NCI-H1092 (cell line): ENCODE measurements at regions not wholly inside any gene's neighbourhood (a gene's known extent, or its start where the extent isn't known, plus 50 kb on each side); places are given as distances from the start of the nearest gene placed in this dataset.

Experiments
- DNase-seq: peaks from one replicate; lab custom pipeline; 2025; lab: John Stamatoyannopoulos, UW

DNA sequence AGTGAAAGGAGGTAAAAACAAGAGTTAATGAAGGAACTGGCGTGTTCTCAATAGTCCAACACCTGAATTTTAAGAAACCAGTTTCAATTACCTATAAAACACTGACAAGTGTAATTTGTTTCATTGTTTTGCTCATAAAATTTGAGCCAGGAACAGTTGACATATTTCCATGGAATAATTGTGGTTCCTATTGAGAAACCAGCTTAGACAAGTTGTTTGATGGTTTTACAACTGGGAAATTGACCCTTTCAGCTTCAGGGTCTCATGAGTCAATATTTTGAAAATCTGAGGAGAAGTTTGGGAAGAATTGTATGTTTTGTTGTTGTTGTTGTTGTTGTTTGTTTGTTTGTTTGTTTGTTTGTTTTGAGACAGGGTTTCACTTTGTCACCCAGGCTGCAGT lies 69.1 kb upstream of the GADD45A start:
- DNase-seq, result no peak

DNA sequence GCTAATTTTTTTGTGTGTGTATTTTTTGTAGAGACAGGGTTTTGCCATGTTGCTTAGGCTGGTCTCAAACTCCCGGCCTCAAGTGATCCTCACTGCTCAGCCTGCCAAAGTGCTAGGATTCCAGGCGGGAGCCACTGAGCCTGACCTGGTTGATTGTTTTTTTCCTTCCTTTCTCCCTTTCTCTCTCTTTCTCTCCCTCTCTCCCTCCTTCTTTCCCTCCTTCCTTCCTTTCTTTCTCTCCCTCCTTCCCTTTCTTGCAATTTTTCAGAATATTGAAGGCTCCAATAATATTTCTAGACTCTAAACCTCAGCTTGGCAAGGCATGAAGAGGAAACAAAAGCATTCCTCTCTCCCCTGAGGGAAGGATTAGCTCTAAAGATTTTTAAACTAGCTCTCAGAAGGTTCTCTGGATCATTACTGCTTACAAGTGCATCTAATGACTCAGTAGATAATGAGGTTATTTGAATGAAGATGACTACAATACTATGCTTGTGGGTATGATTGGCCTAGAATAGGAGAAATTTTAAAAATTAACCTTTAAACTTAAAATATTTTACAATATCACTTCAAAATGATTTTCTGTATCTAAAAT lies 68.5 kb upstream of the GADD45A start:
- DNase-seq, result no peak

DNA sequence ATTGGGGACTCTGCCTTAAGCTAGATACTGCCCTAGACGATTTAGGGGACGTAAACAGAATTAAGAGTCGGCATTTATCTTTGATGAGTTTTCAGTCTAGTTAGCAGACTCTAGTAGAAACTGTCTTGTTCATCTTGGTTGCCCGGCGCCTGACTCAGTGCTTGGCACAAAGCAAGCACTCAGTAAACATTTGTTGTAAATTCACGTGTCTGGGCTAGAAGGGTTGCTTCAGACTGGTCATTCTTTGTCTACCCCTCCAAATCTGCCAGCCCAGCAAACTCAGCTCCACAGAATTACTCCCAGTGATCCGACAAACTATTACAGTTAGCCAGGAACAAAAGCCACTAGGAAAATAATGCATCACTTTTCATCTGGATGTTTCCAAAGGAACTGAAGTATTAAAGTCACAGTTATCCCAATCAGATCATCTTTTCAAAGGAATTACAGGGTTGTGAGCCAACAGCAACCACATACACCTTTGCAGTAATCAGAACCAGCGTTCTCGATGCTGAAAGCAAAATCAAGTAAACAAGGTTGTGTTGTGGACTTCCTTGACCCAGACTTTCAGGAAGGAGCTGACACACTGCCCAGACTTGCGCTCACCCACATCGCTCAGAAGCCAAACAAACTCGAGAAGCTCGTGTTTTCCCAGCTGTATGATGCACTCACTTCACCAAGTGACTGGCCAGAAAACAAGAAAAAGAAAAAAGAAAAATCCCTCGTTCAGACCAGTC lies 66.5 kb upstream of the GADD45A start:
- no peak for DNase-seq

DNA sequence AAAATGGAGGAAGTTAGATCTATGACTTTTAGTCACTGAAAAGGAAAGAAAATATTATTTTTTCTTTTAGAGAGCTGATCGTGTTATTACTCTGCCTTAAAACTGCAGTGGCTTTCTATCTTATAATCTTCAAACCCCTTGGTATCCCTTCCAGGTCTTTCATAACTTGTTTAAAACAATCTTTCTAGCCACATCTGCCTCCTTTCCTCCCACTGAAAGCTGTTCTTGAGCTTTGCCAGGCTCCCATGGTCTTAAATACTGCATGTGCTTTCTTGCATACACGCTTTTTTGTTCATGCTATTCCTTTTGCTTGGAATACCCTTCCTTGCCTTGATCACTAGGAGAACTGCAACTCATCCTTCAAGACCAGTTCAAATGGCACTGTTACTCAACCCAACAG lies 65.9 kb upstream of the GADD45A start:
- DNase-seq, result no peak

DNA sequence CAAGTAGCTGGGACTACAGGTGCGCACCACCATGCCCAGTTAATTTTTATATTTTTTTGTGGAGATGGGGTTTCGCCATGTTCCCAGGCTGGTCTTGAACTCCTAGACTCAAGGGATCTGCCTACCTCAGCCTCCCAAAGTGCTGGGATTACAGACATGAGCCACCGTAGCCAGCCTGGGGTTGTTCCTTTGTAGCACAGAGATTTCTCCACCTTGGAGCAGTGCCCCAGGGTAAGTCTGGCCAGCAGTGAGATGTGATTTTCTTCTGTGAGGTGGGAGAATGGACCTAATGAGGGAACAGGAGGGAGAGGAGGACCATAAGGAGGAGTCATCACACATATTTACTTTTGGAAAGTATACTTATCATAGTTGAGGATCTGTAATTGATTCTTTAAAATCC lies 61.1 kb upstream of the GADD45A start:
- no peak for DNase-seq

DNA sequence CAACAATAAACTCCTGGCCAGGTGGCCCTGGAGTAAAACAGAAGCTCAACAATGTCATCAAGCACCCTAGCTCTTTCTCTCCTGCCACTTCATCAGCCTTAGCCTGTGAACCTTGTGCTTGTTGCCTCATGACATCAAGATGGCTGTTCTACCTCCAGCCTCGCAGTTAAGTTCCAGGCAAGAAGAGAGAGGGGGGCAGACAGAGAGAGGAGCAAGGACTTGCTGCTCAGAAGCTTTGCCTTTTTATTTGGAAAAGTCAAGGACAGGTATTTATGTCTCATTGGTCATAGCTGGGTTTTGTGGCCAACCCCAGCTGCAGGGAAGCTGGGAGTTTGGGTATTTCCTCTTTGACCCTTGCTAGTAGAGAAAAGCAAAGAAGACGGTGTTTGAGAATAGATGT lies 60.3 kb upstream of the GADD45A start:
- no peak for DNase-seq

DNA sequence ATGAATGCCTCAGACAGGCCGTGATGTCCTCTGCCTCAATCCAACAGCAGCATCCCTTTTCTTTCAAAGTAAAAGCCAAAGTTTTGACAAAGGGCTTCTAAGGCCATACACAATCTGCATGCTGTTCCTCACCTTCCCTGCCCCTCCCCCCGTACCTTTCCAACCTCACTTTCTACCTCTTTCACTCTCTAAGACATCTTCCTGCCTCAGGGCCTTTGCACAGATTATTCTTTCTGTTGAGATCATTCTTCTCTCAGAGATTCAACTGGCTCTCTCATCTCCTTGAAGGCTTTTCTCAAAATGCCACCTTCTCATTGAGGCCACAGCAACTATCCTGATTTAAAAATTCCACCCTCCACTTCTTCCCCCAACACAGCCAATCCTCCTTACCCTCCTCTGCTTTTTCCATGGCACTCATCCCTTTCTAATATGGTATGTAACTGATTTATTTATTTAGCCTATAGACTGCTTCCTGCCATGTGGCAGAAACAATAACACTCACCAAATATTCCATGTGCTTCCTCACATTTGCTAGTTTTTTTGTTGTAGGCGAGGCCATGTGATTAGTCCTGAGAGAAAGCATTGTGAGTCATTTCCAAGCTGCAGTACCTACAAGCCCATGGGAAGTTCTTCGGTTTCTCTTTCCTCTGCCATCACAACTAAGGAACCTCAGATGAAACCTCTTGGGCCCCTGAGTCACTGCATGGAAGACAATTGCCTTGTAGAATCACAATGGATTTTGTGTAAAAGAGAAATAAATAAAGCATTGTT lies 58.7 kb upstream of the GADD45A start:
- no peak for DNase-seq

DNA sequence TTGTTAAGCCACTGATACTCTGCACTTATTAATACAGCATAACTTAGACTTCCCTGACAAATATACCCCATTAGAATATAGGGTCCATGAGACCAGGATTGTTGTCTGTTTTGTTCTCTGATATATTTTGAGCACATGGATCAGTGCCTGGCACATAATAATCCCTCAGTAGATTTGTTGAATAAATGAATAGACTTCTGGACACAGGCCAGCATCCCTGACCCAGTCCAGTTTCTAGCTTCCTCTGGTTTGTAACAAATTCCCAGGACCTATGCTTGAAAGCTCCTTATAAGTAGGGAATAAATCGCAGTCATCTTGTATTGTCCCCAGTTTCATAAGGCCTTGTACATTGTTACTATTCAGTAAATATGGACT lies 58.2 kb upstream of the GADD45A start:
- no peak for DNase-seq

DNA sequence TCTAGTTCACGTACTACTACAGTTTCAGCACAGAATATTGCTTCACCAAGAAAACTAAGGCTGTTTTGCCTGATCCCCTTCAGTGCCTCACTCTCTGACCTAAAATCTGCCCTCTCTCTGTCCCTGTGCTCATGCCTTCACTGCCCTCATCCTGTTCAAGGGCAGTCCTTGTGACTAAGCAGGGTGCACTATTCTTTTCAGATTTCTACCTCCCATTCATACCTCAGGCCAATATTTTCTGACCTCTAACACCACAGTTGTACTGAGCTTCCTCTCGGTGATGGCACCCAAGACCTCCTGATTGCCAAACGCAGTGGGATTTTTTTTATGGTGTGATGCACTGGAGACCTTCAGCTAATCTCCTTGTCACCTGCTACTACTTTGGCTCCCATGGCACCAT lies 57.7 kb upstream of the GADD45A start:
- DNase-seq, result no peak

DNA sequence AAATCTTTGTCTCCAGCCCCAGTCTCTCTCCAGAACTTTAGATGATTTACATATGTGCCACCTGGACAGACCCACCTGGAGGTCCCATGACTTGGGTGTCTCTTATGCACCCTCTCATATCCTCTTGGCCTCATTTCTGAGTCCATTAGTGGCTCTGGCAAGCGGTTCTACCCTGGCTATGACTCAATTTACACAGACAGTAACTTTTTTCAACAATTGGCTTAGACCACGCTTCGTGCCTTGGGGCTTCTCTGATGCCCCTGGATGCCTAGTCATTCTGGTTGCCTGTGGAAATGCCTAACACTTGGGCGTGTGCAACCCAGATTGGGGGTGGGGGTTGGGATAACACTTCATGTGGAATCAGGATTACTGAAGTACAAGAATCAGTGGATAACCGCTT lies 57.1 kb upstream of the GADD45A start:
- DNase-seq, result no peak

DNA sequence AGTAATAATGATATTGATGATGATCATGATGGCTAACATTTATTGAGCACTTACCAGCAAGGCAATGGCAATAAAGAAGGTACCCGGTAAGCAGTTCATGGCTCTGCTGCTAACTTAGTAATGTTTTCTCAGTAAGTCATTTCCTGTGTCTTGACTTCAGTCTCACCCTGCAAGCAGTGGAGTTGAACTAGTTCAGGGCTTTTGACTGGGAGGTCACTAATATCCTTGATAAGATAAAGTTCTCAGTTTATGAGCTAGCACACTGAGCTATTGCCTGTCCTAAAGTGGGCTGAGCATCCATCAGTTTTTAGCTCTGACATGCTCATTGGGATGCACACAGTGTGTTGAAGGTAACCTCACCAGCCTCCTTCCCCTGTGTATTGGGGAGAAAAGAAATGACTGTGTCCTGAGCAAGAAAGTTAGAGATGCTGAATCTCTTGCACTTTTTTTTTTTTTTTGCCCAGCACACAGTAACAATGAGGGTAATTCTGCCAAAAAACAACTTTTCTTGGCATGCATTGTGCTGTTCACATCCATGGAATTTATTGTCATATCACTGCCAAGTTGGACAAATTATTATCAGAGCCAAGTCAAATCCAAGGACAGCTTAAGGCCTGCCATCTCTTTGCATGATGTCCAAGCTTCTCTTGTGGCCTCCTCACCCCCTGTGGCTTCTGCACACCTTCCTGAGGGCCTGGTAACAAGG lies 55.5 kb upstream of the GADD45A start:
- no peak for DNase-seq

DNA sequence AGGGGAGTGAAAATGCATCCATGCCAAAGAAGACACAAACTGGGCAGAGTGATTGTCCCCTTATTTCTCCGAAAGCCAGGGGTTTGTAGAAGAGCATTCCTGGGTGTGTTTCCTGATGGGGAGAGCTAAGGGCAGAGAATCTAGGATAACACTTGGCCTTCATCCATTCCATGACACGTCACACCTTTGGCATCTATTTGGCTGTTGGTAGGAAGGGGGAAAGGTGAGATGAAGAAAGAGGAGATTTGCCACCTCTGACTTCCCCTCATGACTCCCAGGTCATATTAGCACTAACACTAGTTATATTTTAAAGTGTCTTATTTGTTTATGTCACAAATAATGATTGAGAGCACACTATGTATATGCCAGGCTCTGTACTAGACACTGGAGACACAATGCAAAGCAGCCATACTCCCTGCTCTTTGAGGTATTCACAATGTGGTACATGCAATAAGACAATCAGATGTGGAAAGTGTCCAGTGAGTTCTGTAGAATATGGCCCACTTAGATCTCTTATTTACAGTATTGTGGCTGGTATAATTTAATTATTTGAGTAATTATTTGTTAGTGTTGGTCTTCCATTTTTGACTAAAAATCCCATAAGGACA lies 54.5 kb upstream of the GADD45A start:
- DNase-seq, result no peak

DNA sequence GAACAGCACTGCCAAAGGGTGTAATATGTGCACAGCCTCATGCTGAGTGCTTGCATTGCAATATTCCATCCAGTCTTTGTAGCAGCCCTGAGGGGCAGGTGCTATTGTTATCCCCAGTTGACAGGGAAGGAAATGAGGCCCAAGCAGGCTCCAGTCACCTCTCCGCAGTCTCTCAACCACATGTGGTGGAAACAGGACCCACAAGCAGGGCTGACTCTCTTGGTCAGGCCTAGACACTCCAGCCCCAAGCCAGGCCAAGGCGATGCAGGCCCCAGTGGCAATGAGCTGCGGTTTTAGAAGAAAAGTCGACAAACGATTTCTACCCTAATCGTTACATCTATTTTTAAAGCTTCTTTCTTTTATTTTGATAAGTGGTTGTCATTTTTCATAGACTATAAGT lies 52.6 kb upstream of the GADD45A start:
- no peak for DNase-seq

DNA sequence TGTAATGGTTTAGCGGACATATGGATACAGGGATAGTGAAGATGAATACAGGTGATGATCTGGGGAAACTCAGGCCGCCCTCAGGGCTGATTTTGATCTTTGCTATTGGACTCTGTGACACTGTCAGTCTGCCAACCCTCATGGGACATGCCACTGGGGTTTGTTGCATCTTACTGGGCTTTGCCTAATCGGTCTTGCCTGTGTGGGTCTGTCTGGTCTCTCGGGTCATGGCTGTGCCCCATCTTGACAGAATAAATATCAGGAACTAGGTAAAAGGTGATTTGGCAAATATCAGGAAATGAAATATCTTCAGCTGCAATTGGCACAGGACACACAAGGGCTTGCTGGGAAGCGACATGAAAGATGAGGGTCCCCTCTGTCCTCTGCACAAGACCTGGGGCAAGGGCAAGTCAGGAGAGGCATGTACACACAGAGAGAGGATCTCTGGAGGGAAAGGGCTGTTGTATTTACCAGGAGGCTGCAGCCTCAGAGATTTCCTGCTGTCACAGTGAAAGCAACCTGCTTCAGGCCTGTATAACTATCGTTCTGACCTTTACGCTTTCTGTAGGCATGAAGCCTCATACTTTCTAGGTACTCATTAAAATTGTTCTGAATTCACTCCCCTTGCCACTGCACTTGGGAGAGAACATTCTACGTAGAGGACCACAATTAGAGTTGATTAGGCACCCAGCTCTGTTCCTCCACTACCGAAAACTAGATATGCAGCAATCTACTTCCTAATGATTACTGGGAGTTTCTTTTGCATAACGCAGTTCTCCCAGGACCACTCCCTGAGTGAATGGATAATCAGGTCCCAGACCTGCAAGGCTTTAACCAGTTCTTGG lies 52.0 kb upstream of the GADD45A start:
- no peak for DNase-seq

DNA sequence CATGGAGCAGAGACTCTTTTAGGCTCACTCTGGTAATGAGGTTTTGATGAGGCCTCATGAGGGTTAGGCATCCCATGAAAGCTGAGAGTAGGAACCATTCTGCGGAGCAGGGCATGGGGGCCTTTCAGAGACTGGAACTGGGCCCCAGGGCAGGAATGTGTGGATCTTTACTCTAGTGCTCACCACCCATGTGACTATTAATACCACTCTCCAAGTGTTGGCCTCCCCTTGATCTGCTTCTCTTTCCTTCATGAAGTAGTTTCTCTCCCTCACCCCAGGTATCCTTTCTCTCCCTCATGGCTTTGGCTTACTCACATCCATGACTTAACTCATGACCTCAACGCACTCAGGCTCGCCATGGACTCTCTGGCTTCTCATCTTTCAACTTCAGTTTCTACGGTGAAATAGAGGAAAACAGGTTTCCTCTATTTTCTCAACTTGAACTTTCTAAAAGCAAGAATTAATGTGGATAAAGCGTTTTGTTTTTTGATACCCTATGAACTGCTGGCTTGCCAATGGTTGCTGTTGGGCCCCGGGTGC lies 50.5 kb upstream of the GADD45A start:
- no peak for DNase-seq

DNA sequence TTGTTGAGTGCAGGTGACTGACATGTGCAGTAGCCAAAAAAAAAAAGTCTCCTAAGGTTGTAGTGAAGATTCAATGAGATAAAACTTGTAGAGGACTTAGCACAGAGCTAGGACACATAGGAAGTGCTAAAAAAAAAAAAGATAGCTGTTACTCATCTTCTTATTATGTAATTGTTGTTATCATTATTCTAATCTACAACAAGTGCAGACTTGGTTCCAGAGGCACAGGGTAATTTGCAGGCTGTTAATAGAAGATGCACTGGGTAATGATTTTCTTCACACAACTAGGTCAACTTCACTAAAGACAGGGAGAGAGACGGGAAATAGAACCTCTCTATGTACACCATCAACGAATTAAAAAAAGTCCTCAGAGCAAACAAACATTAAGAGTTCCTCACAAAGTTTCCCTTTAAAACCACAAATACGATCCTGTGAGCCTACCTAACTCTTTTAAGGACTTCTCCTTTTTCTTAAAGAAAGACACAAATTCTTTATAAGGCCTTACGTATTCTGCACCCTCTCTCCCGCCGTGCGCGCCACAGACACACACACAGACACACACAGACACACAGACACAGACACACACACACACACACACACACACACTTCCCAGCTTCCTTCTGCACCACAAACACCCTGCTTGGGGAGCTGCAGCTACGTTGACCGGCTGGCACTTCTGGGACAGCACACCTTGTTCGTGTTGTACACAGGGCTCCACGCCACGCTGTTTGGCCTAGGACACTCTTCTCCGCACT lies 49.8 kb upstream of the GADD45A start:
- DNase-seq, result no peak
